EH (cell line): ENCODE measurements at regions not wholly inside any gene's neighbourhood (a gene's known extent, or its start where the extent isn't known, plus 50 kb on each side); places are given as distances from the start of the nearest gene placed in this dataset.

Source experiments
- DNase-seq: peaks from one replicate; pipeline ENCODE4 v3.0.0-alpha.2; 2015; ENCODE audit warnings: low read depth

GRCh38 chr9:28747351-28747985 is 1174.2 kb upstream of the C9orf72 start:
- DNase-seq: no peak

DNA sequence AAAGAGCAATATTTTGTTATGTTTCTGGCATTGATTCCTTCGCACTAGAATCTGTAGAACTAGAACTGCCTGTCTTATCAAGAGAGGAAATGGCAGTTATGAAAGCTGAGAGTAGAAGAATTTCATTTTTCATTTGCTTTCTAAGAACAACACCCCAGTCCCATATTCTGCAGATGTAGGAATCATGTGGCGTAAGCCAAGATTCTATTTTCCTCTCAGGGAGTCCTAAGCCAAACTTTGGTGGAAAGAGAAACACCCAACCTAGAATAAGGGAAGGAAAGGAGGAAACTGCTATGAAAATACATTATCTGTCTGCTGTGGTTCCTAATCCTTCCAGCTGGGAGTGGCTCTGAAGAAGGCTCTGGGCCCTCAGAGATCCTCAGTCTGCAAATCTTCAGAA is 1176.9 kb upstream of the C9orf72 start:
- no peak for DNase-seq

GRCh38 chr9:28758341-28758740 is 1185.1 kb upstream of the C9orf72 start:
- DNase-seq: no peak

DNA sequence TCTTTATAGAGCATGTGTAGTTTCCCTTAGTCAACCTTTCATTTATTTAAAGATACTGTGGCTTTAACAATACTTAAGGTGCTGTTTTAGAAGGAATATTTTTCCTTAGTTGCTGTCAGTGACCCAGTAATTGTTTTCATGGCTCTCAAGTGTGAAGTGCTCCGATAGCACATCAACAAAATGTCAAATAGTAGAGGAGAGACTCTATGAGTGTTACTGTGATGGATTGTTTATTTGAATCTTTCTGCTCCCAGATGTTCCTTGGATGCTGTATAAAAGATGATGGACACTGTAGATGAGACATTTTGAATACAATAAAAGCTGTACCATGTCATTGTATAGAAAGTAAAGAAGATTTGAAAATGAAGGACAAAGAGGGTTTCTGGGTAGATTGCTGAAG is 1185.7 kb upstream of the C9orf72 start:
- DNase-seq: no peak

DNA sequence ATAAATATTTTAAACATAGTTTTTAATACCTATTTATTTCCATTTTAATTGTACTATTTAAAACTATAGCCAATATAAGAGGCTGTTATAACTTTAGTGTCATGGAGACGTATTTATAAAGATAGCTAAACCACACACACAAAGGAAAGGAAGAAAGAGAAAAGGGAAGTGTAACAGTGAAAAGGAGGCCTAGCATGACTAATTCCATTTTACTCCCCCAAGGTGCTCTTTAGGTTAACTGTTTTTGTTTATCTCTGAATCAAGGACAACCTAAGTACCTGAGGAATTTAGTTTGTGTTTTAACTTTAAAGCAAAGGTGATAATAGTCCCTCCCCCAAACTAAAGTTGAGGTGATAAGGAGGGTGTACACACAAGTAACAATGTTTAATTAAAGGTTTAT is 1188.9 kb upstream of the C9orf72 start:
- DNase-seq: no peak

DNA sequence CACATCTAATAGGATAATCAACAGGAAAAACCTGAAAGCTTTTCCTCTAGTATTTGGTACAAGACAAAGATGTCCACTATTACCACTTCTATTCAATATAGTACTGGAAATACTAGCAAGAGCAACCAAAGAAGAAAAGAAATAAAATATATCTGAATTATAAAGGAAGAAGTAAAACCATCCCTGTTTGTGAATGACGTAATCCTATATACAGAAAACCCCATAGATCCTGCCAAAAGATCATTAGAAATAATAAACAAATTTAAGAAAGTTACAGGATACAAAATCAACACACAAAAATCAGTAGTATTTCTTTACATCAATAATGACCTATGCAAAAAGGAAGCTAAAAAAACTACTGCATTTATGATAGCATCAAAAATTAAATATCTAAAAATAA is 1191.3 kb upstream of the C9orf72 start:
- DNase-seq: no peak

- no peak for DNase-seq
These were observed 1196.9 kb upstream of the C9orf72 start for GRCh38 chr9:28770226-28770625.

DNA sequence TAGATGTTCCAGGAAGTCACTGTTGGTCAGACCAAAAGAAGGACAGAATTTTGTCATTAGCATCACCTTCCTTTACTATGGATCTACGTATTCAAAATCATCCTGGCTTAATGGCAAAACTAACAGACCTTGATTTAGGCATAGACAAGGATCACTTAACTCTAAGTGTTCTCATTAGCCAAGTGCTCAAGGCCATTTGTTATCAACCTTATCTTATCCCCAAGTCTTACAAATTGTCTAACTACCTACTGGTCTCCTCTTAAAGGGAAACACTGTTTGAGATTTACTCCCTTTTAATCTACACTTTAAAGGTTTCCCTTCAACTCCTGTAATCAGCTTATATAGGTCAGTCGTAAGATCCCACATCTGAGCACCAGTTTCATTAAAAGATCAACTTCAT is 1197.5 kb upstream of the C9orf72 start:
- no peak for DNase-seq

GRCh38 chr9:28774433-28775235 is 1201.4 kb upstream of the C9orf72 start:
- no peak for DNase-seq

DNA sequence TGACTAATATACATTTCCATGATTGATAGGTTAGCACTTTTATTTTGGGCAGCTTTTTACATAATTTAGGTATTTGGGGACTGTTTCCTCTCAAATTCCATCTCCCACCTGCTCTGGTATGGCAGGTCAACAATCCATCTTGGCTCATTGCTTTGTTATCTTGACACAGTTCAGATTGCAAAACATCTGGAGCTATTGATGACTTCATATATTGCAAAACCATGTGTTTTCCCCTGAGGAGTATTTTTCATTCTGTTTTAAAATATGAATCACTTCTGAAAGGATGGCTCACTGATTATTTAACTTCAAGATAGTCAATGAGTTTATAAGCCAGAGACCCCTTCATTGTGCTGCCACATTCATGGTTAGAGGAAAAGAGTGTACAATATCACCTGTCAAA is 1206.0 kb upstream of the C9orf72 start:
- DNase-seq: no peak

DNA sequence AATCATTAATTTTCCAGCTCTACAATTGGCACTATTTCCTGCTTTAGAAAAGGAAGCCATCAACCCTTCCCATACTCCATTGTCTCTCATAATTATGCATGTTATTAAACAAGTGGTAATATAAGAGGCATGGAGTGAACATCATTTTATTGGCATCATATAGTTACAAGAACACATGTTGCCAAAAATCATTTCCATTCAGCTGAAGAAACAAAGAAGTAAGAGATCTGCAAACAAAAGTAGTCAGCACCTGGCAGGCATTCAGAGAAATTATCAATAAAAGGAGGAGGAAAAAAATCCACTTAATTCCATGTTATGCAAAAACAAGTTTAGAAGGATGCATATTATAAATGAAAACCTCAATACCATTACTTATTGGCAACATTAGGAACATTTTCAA is 1208.2 kb upstream of the C9orf72 start:
- no peak for DNase-seq

GRCh38 chr9:28782630-28783029 is 1209.3 kb upstream of the C9orf72 start:
- no peak for DNase-seq

DNA sequence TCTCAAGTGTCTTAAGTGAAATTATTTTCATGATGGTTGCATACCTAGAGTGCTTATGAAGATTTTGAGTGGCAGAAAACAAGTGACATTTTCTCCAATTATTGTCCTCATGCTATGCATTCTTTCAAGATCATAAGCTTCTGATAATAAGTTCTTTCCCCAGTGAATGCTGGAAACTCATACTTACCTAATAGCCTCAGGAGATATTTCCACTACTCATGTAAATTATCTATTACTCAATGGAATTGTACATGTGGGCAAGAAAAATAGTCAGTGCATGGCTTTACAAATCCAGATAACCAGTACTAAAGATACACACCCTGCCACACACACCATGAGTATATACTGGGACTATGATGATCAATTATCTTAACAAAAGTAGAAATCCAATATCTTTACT is 1219.4 kb upstream of the C9orf72 start:
- DNase-seq: no peak

- DNase-seq: no peak
These were observed 1226.6 kb upstream of the C9orf72 start for GRCh38 chr9:28799876-28800275.

- no peak for DNase-seq
These were observed 1228.0 kb upstream of the C9orf72 start for GRCh38 chr9:28801144-28801799.

DNA sequence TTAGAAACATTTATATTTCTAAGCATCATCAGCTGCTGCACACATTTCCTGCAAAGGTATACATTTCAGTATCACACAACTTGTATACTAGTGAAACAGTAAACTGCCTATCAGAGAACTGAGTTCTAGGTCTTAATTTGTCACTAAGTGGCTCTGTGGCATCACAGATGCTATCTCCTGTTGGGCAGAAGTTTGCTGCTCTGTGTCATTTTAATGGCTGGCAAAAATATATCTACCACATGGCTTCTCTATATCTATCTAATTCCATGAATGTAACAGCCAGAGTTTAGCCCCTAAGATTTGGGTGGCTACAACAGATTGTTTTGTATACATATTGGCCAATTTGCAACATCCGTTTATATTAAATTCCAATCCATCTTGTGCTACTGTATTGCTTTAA is 1231.9 kb upstream of the C9orf72 start:
- no peak for DNase-seq

- DNase-seq: no peak
These were observed 1234.8 kb upstream of the C9orf72 start for GRCh38 chr9:28808042-28808441.

DNA sequence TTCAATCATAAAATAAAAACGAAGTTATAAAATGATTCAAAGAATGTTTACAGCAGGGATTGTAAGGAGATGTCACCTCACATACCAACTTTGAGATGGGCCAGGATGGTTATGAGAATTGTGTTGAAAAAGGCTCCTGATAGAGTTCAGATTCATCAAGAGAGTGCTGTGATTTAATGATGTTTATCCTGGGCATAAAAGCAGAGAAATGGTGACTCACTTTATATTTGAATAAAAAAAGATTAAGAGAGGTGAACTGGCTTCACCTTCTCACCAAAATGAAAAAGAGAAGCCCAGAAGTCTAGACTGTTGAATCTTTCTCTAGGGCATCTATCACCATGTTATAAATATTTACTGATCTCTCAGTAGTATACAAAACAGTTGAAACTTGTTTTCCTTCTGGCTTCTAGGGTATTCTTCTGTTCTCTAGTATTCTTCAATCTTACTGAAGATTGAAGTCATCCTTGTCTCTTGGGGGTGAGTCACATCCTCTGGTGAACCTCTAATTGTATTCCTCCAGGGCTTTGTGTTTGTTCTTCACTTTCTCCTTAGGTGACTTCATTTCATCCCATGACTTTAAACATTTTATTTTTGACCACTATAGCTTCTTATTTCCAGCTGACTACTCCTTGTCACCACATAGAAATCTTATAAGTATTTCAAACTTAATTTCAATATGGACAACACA is 1237.3 kb upstream of the C9orf72 start:
- no peak for DNase-seq

- DNase-seq: no peak
These were observed 1247.5 kb upstream of the C9orf72 start for GRCh38 chr9:28820741-28821140.

DNA sequence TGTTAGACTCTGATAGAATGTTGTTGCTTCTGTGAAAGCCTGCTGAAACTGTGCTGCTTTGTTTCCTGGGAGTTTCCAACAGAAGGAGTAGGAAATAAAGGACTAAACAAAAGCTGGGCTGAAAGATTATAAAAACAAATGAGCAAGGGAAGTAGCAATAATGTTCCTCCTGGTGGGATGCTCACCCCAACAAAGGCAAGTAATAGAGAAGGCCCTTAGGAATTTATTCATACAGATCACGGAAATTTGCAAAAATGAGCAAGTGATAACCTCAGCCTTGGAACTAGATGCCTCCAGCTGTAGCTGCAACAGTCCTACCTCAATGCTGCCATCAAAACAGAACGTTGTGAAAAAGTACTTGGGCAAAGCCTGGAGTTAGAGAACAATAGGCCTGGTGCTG is 1248.0 kb upstream of the C9orf72 start:
- DNase-seq: no peak

DNA sequence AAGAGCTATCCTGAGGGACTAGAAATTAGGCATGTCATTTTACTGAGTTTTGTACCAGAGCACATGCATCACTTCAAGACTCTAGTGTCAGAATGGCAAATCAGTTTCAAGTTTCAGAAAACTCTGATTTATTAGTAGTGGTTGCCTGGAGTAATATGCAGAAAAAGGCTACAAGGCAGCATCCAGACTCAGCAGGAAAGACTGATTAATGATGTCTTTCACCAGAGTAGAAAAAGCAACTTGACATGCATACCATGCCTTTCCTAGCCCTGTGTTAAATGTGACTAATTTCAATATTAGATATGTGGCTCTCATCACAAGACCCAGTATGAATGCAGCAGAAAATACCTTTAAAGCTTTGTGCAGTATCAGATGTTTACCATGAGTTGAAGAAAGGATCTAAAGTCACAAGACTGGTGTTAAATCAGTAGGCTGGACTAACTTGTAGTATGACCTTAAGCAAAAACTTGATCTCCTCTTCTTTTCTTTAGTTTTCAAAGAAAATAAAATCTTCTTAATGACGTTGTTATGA is 1251.2 kb upstream of the C9orf72 start:
- no peak for DNase-seq

DNA sequence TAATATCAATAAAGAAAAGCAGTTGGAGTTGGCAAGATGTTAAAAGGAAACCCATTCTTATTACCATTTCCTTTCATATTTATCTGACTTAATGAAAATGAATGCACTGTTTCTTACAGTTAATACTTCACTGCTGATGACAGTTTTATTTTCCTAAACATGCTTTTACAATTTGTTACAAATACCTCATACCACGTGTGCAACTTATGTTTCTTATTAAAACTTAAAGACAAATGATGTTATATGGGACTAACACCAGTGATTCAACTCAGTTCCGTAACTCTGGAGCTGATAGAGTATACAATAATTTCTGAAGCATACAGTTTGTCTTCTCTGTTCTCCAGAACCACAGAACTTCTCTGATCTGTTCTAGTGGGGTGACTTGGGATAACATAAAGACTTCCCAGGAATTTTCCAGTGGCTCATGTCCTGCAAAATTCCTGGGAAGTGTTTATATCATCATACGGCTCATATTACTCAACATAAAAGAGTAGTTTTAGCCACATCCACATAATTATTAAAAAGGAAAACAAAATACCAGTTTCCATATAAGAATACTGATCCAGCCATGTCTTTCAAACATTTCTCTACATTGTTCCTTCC is 1259.0 kb upstream of the C9orf72 start:
- no peak for DNase-seq
